ENCODE measurements at regions not wholly inside any gene's neighbourhood (a gene's known extent, or its start where the extent isn't known, plus 50 kb on each side); places are given as distances from the start of the nearest gene placed in this dataset.

- H3K4me1 ChIP-seq = no peaks in the 10 kb centered on the region
- no peaks in the 10 kb centered on the region for H3K36me3 ChIP-seq
- H3K9me3 ChIP-seq (replicated peaks) = peaks cover 6% of the 10 kb centered on the region
- no peak overlapping the region for H3K4me3 ChIP-seq
- peak; percentile 32 for TF ChIP-seq CTCF (IDR thresholded peaks at IDR 0.05; ENCODE audit: borderline replicate concordance)
- H3K27me3 ChIP-seq (ENCODE audit: low read depth) = no peaks in the 10 kb centered on the region
- no peak overlapping the region for H3K27ac ChIP-seq (replicated peaks)
- intact Hi-C loops (cut with micrococcal nuclease) = no loop called here
- DNase-seq = no peak
These were observed 83.4 kb downstream of the UCHL1 start for GRCh38 chr4:41339812-41340809.

- Histone ChIP-seq H3K9me3 (replicated peaks) (peaks cover 6% of the 10 kb centered on the region), H3K27me3 (ENCODE audit: low read depth) (no peaks in the 10 kb centered on the region), H3K4me3 (no peak overlapping the region), H3K27ac (replicated peaks) (no peak overlapping the region), H3K4me1 (no peaks in the 10 kb centered on the region), H3K36me3 (no peaks in the 10 kb centered on the region)
- intact Hi-C loops (cut with micrococcal nuclease) = no loop called here
- no peak for DNase-seq
- TF ChIP-seq CTCF (IDR thresholded peaks at IDR 0.05; ENCODE audit: borderline replicate concordance) = no peak
These were observed 89.8 kb downstream of the UCHL1 start for GRCh38 chr4:41346306-41347061.

GRCh38 chr4:41349021-41349420 is 92.3 kb downstream of the UCHL1 start:
- H3K4me3 ChIP-seq = no peak overlapping the region
- no peaks in the 10 kb centered on the region for H3K4me1 ChIP-seq
- no peaks in the 10 kb centered on the region for H3K36me3 ChIP-seq
- H3K27ac ChIP-seq (replicated peaks) = no peak overlapping the region
- no peak for TF ChIP-seq CTCF (IDR thresholded peaks at IDR 0.05; ENCODE audit: borderline replicate concordance)
- no peak for DNase-seq
- H3K27me3 ChIP-seq (ENCODE audit: low read depth) = no peaks in the 10 kb centered on the region
- H3K9me3 ChIP-seq (replicated peaks) = peaks cover 5% of the 10 kb centered on the region
- intact Hi-C loops (cut with micrococcal nuclease) = no loop called here

GRCh38 chr4:41358647-41359421 is 102.1 kb downstream of the UCHL1 start:
- TF ChIP-seq CTCF (IDR thresholded peaks at IDR 0.05; ENCODE audit: borderline replicate concordance) = peak; percentile 15
- intact Hi-C loops (cut with micrococcal nuclease) = no loop called here
- no peaks in the 10 kb centered on the region for H3K36me3 ChIP-seq
- no peak overlapping the region for H3K4me3 ChIP-seq
- peak overlapping the region; percentile 94 for H3K27ac ChIP-seq (replicated peaks)
- peaks cover 10% of the 10 kb centered on the region for H3K9me3 ChIP-seq (replicated peaks)
- H3K27me3 ChIP-seq (ENCODE audit: low read depth) = no peaks in the 10 kb centered on the region
- peaks cover 50% of the 10 kb centered on the region for H3K4me1 ChIP-seq
- peak; percentile 48 for DNase-seq

- Histone ChIP-seq H3K9me3 (replicated peaks) (peaks cover 5% of the 10 kb centered on the region), H3K36me3 (no peaks in the 10 kb centered on the region), H3K4me3 (no peak overlapping the region), H3K27me3 (ENCODE audit: low read depth) (no peaks in the 10 kb centered on the region), H3K4me1 (peaks cover 56% of the 10 kb centered on the region), H3K27ac (replicated peaks) (peak overlapping the region; percentile 94)
- intact Hi-C loops (cut with micrococcal nuclease) = no loop called here
- no peak for DNase-seq
- peak; percentile 2 for TF ChIP-seq CTCF (IDR thresholded peaks at IDR 0.05; ENCODE audit: borderline replicate concordance)
These were observed 102.7 kb downstream of the UCHL1 start for GRCh38 chr4:41359422-41359775.

Data from left ventricle myocardium inferior (tissue), 1 donor.